ENCODE measurements at regions not wholly inside any gene's neighbourhood (a gene's known extent, or its start where the extent isn't known, plus 50 kb on each side); places are given as distances from the start of the nearest gene placed in this dataset.

DNA sequence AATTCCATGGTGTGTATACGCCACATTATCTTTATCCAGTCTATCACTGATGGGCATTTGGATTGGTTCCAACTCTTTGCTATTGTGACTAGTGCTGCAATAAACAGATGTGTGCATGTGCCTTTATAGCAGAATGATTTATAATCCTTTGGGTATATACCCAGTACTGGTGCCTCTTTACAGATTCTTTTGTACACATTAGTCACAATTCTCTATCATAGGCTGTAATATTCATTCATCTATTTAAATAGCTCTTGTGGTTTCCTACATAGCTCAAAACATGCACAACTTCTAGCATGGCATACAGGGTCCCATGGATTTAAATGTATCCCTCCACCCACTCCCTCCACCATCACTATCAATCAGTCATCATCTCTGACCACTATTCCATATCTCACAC, 324.1 kb upstream of the CADM2 start:
- no peak overlapping the region for H3K18ac ChIP-seq (ENCODE audit: extremely low read depth, low read length)
- 94% methylated on average over 1 of the region's 1 CpG; no CpG with 5 or more reads in 1 of the 2 experiments for WGBS, 2 experiments (ENCODE audit: extremely low coverage in 1 of 2, insufficient coverage in 1 of 2, insufficient read length in 1 of 2, insufficient replicate concordance in 2 of 2, low coverage in 1 of 2, low lambda C conversion rate in 2 of 2, missing lambda C conversion rate in 1 of 2)
- H2BK12ac ChIP-seq (ENCODE audit: low read depth, low read length): no peak overlapping the region
- H3K4me1 ChIP-seq (replicated peaks in 1 of 4; ENCODE audit: control insufficient read depth in 3 of 4, insufficient read depth in 4 of 4, low read length in 3 of 4): no peaks in the 10 kb centered on the region
- H2BK120ac ChIP-seq (replicated peaks; ENCODE audit: low read depth, low read length): no peak overlapping the region
- H2BK20ac ChIP-seq (ENCODE audit: low read length): no peak overlapping the region
- H3K23me2 ChIP-seq (ENCODE audit: low read depth, low read length): no peaks in the 10 kb centered on the region
- no peak overlapping the region for H3K14ac ChIP-seq (ENCODE audit: insufficient read length)
- no peak overlapping the region for H3K9ac ChIP-seq (replicated peaks in 1 of 4; ENCODE audit: extremely low read depth in 1 of 4, low read depth in 3 of 4, low read length in 3 of 4)
- H4K91ac ChIP-seq (replicated peaks; ENCODE audit: insufficient read length, low read length): no peak overlapping the region
- CTCF ChIA-PET (ENCODE audit: partially characterized antibody): interaction anchor here (1.0 kb wide), 1 partner anchor 10 kb away, joined by 3 read pairs; no protein-coding TSS in a partner anchor
- H3K79me2 ChIP-seq (ENCODE audit: control insufficient read depth in 1 of 2, insufficient read depth in 2 of 2, low read length in 2 of 2): no peaks in the 10 kb centered on the region
- no peak overlapping the region for H2BK5ac ChIP-seq (ENCODE audit: low read depth, low read length)
- H3K23ac ChIP-seq (ENCODE audit: insufficient read length): no peak overlapping the region
- no peak overlapping the region for H3K4me3 ChIP-seq (ENCODE audit: extremely low read depth in 1 of 4, insufficient read depth in 2 of 4, low read depth in 3 of 4, low read length in 4 of 4)
- POLR2A ChIA-PET (ENCODE audit: partially characterized antibody): no interaction called here
- no peak overlapping the region for H3K56ac ChIP-seq (replicated peaks; ENCODE audit: insufficient read length, low read depth, low read length)
- H3K27me3 ChIP-seq (replicated peaks in 1 of 4; ENCODE audit: control insufficient read depth in 3 of 4, extremely low read depth in 1 of 4, insufficient read depth in 3 of 4, low read length in 3 of 4): no peaks in the 10 kb centered on the region
- H3K27ac ChIP-seq (ENCODE audit: low read depth, low read length): no peak overlapping the region
- no peaks in the 10 kb centered on the region for H3K79me1 ChIP-seq (ENCODE audit: low read depth, low read length)
- H2BK15ac ChIP-seq (ENCODE audit: low read length): no peak overlapping the region
- no peak overlapping the region for H2AK5ac ChIP-seq (ENCODE audit: low read depth, low read length)
- H2AFZ ChIP-seq (ENCODE audit: low read length): no peak overlapping the region
- H3K4me2 ChIP-seq (ENCODE audit: insufficient read depth in 1 of 2, low read depth in 2 of 2, low read length in 2 of 2): no peak overlapping the region
- H3K9me3 ChIP-seq (ENCODE audit: insufficient read depth in 2 of 2, low read depth in 1 of 2, low read length in 1 of 2): no peaks in the 10 kb centered on the region
- H4K5ac ChIP-seq (ENCODE audit: insufficient read length, low read depth, low read length): no peak overlapping the region
- H4K8ac ChIP-seq (ENCODE audit: extremely low read depth, insufficient read depth, low read length): no peak overlapping the region
- H4K20me1 ChIP-seq (replicated peaks in 1 of 2; ENCODE audit: control insufficient read depth in 1 of 2, insufficient read depth in 2 of 2, low read length in 2 of 2): no peaks in the 10 kb centered on the region
- FAIRE-seq (no peak), DNase-seq (ENCODE audit: low read depth in 1 of 2, low spot score in 2 of 2) (no peak)
- no peak overlapping the region for H3K4ac ChIP-seq (replicated peaks; ENCODE audit: insufficient read length, low read depth, low read length)
- no peaks in the 10 kb centered on the region for H3K36me3 ChIP-seq (ENCODE audit: control insufficient read depth in 2 of 4, insufficient read depth in 4 of 4, low read length in 3 of 4)
- TF ChIP-seq, protein P1, sequence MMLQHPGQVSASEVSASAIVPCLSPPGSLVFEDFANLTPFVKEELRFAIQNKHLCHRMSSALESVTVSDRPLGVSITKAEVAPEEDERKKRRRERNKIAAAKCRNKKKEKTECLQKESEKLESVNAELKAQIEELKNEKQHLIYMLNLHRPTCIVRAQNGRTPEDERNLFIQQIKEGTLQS (IDR thresholded peaks at IDR 0.05; ENCODE audit: insufficient read depth, low read depth, low read length): no peak
- TF ChIP-seq SUZ12 (IDR thresholded peaks at IDR 0.05; ENCODE audit: low read length): no peak
- no peak for TF ChIP-seq SP4 (IDR thresholded peaks at IDR 0.05; ENCODE audit: low read length)
- TF ChIP-seq TEAD4 (IDR thresholded peaks at IDR 0.05; ENCODE audit: low read depth, low read length): no peak
- no peak for TF ChIP-seq SAP30 (IDR thresholded peaks at IDR 0.05; ENCODE audit: insufficient read depth, insufficient replicate concordance, low read length)
- TF ChIP-seq CBX5 (IDR thresholded peaks at IDR 0.05; ENCODE audit: low read depth, low read length): no peak
- no peak for TF ChIP-seq CEBPB (IDR thresholded peaks at IDR 0.05; ENCODE audit: low read depth, low read length)
- no peak for TF ChIP-seq POU5F1 (IDR thresholded peaks at IDR 0.05; ENCODE audit: low read depth, low read length)
- TF ChIP-seq HDAC2 (IDR thresholded peaks at IDR 0.05; ENCODE audit: borderline replicate concordance in 1 of 2, low read depth in 2 of 2, low read length in 2 of 2): no peak
- TF ChIP-seq TCF12 (IDR thresholded peaks at IDR 0.05; ENCODE audit: low read depth, low read length): no peak
- TF ChIP-seq JUND (IDR thresholded peaks at IDR 0.05; ENCODE audit: low read length): no peak
- TF ChIP-seq SIN3A (conservative IDR thresholded peaks at IDR 0.05 in 1 of 2, IDR thresholded peaks at IDR 0.05 in 1 of 2; ENCODE audit: low read depth in 1 of 2, low read length in 2 of 2): no peak
- no peak for TF ChIP-seq BACH1 (IDR thresholded peaks at IDR 0.05; ENCODE audit: low read length)
- no peak for TF ChIP-seq NANOG (IDR thresholded peaks at IDR 0.05; ENCODE audit: insufficient read depth, low read depth, low read length, poor library complexity, severe bottlenecking)
- no peak for TF ChIP-seq CREB1 (IDR thresholded peaks at IDR 0.05)
